Colon (tissue), 2 donors: ENCODE measurements at regions not wholly inside any gene's neighbourhood (a gene's known extent, or its start where the extent isn't known, plus 50 kb on each side); places are given as distances from the start of the nearest gene placed in this dataset.

ENCODE experiments used
- FAIRE-seq: peaks from 2 replicates; lab custom pipeline; 2012; peaks lifted over from hg19 to GRCh38; lab: Jason Lieb, UNC
- donor health status: control.
- donor health status: control.

- no peak for FAIRE-seq
Measured at GRCh38 chr15:68500363-68501258, 68.6 kb upstream of the ITGA11 start.

DNA sequence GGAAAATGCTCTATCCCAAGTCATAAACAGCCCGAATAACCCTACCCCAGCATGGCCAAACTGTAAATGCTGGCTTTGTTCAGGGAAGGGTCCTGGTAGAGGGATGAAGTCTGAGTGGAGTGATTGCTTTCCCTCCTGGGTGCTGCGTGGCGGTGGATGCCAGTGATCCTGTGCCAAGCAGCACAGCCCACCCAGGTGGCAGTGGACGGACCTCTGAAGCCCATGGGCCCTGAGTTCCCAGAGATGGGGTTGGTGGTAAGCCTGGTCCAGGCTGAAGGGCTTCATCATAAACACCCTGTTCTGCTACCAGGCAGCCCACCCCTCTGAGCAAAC is 69.3 kb upstream of the ITGA11 start:
- no peak for FAIRE-seq

- no peak for FAIRE-seq
Measured at GRCh38 chr15:68501616-68502015, 69.7 kb upstream of the ITGA11 start.

- FAIRE-seq: no peak
Measured at GRCh38 chr15:68502398-68502901, 70.5 kb upstream of the ITGA11 start.

- no peak for FAIRE-seq
Measured at GRCh38 chr15:68503213-68503612, 71.2 kb upstream of the ITGA11 start.

DNA sequence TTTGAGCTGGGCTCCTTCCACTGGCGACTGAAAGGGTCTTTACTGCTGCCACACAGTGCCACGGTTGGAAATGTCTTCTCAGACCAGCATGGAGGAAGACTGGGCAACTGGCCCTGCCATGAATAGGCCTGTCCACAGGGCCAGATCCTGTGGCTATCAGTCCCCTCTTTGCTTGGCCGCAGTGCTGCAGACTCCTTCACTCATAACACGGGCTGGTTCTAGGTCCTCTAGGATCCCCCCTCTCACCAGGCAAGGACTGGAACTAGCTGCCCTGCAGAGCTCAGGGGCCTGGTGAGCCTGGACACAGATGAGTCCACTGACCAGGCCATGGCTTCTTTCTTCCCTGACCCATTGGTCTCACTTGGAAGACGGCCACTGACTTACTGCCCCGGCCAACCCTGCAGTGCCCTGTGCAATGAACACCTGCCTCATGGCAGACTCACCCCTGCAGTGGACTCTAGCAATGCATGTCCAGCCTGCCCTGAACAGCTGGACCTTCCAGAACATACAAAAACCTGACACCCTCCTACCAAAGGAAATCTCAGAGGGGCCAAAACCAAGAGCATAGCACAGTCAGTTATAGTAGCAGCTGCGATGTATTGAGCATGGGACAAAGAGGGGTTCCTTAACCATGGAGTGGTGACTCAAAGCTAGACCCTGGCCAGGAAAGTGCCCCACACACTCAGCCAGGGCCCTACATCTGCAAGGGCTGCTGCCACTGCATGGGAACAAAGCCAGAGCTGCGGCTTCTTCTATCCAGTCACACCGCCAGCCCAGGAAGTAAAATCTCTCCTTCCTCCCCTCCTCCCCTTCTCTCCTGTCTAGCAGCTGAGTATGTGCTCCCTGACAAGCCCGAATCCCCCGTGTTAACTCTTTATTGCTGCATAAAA is 72.1 kb upstream of the ITGA11 start:
- FAIRE-seq: no peak

DNA sequence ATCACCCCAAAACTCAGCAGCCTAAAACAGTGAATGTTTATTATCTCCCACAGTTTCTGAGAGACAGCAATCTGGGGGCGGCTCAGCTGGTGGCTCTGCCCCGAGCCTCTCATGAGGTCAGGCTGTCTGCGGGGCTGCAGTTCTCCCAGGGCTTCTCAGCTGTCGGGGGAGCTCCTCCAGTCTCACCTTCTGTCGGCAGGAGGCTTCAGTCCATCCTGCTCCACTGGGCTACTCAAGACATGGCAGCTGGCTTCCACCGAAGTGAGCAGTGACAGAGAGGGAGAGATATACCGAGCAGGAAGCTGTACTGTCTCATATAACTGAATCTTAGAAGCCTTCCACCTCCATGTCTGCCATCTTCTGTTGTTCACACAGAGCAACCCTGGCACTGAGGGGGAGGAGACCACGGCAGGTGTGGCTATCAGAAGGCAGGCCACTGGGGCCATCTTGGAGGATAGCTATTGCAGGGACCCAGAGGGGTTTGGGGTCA is 72.8 kb upstream of the ITGA11 start:
- no peak for FAIRE-seq

- no peak for FAIRE-seq
Measured at GRCh38 chr15:68506071-68506470, 72.7 kb upstream of the CORO2B start.

DNA sequence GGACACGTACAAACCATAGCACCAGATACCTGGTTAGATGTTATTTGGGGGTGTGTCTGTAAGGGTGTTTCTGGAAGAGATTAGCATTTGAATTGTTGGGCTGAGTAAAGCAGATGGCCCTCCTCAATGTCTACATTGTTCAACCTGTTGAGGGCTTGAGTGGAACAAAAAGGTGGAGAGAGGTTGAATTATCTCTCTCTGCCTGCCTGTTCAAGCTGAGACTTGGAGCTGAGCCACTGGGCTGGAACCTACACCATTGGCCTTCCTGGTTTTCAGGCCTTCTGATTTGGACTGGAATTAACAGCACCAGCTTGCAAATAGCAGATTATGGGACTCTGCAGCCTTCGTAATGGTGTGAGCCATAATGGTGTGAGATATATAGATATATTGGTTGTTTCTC is 71.3 kb upstream of the CORO2B start:
- FAIRE-seq: no peak

GRCh38 chr15:68508485-68509189 is 70.2 kb upstream of the CORO2B start:
- FAIRE-seq: no peak

DNA sequence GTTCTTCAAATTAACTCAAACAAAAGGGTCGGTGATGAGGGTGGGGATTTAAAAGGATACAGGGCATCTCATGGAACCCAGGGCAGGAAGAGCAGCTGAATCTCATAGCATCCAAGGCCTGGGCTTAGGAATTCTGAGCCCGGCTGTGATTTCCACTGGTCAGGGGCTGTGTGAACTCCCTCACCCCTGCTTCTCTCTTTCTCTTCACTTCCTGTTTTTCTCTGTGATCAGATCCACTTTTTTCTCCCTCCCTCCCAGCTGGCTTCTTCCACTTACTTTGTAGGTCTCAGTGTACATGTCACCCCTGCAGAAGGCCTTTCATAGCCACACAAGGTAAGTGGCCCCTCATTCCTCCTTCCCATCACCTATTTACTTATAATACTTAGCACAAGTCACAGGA is 68.2 kb upstream of the CORO2B start:
- no peak for FAIRE-seq

DNA sequence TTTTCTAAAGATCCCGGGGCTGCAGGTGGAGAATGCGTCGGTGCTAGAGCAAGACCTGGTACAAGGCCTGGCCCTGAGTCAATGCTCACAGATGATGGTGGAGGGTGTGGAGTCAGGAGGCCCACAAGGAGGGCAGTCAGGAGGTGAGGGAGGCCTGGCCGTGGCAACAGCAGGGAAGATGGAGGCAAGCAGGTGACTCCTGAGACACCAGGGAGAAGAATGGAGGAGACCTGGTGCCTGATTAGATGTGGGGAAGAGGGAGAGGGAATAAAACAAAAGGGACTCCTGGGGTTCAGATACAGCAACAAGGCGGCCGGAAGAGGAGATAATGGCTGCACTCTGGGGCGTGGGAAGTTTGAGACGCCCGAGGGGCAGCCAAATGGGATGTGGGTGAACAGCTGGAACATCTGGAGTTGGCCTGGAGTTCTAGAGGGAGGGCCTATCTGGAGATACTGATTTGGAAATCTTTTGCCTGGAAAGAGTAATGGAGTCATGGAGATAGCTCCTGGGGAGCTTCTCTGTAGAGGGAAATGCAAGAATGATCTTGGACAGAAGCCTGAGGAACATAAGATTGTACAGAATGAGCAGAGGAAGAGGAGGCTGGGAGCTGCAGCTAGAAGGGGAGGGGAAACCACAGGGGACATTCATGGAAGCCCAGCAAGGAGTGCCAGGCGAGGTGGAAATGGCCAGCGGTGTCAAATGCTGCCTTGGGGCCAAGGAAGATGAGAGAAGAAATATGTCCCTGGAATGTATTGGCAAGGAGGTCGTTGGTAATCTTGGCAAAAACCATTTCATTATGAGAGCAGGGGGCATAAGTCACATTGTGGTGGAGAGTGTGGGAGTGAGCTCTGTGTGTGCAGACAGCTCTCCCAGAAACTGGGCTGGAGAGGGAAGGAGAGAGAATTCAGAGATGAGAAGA is 67.5 kb upstream of the CORO2B start:
- no peak for FAIRE-seq

DNA sequence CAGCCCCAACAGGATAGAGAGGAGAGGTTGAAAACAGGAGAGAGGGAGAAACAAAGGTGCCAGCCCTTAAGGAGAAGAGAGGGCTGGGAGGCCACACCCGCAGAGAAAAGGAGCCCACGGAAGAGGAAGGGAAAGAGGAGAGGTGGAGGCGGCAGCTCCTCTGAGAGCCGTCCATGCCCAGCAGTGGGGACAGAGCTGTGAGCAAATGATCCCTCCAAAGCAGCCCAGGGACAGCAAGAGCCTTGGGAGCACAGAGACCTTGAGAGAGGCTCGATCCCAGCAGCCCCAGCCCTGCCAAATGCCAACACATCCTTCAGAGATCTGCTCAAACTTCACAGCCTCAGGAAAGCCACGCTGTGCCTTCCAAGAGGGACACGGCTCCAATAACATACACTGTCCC is 66.7 kb upstream of the CORO2B start:
- FAIRE-seq: no peak

DNA sequence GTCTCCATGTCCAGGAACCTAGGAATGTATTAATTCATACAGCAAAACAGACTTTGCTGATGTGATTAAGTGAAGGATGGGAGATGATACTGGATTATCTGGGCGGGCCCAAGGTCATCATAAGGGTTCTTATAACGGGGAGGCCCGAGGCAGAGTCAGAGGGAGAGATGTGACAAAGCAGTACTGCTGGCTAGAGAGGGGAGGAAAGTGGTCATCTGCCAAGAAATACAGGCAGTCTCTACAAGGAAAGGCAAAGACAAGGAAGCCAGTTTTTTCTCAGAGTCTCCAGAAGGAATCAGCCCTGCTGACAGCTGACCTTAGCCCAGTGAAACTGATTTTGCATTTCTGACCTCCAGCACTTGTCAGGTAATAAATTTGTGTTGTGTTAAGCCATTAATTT is 66.2 kb upstream of the CORO2B start:
- no peak for FAIRE-seq

DNA sequence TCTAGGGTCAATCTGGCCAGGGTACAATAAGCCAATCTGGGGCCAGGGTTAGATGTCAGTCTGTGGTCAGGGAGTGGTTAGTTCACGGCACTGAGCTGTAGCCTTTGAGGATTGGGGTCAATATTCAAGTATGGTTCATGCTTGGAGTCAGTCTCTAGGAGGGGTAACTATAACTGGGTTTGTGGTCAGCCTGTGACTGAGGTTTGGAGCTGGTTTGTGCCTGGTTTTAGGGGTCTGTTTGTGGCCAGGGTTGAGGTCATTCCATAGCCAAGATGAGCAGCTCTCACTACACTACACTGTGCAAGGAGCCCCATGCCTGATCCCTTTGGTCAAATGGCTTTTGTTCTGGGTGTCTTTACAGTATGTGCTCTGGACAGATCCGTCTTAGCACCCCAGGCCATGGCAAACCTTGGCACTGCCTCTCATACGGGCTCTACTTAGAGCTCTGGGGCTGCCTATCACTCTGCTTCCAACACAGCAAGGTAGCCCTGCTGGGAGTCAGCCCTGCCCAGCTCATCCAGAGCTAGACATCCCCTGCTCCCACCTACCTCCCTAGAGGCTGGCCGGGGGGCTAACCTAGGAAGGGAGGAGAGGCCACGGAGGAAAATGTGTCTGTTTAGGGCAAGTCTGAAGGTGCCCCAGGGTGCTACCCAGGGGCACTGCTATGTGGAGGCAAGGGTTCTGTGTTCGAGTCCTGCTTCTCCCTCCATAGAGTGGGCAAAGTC is 63.3 kb upstream of the CORO2B start:
- no peak for FAIRE-seq

DNA sequence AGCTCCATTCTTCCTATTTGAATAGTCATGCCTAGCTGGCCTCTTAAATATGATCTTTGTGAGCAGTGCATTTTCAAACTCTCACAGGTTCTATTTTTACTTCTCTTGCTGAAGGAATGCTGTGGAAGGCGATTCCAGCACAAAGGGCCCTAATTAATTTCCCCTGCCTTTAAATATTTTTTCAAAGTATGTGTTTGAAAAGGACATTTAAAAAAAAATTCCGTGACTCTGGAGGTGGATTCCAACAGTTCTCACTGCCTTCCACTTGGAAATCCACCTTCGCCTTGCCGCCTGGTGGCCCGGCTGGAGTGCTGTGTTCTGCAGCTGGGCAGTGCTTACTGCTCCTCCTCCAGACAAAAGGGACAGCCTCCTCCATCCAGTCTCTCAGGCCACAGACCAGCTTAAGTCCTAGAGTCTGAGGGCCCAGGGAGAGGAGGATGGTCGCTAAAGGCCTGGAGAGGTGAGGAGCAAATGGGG is 61.5 kb upstream of the CORO2B start:
- FAIRE-seq: no peak

DNA sequence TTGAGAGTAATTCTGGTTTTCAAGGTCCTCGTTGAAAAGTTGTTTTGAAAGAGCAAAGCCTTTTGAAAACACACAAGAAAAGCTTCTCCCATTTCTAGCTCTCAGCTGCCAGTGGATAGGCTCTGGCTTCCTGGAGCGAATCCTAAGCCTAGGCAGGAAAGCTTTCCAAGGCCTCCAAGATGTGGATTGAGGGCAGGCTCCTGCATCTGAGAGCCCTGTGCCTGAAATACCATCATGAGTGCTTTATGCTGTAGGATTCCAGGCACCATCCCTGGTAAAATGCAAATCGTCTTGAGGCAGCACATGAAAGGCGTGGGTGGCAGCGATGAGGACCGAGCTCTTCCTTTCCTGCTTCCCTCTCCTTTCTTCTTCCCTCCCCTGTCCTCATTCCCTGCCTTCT is 60.7 kb upstream of the CORO2B start:
- no peak for FAIRE-seq

DNA sequence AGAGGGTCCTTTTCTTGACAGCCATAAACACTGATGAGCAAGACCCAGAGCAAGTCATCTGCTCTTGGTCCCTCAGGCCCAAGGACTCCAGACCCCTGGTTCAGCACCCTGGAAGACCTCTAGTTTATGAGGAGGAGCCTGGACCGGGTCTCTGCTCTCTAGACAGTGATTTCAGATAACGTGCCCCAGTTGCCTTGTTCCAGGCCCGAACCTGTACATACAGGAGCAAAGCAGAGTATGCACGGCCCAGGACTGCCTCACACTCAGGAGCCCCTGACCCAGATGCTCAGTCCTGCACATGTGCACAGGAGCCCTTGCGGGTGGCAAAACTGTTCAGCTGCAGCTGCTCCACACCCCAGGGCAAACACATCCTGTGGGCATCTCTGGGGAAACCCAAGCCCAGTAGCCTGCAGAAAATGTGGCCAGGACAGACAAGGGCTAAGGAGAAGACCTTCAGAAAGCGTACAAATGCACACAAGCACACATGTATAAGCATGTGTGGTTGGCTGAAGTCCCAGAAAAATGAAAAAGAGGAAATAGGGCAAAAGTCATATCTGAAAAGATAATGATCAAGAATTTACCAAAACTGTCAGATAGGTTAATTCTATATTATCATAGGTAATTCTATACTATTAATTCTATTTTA is 59.9 kb upstream of the CORO2B start:
- FAIRE-seq: no peak

DNA sequence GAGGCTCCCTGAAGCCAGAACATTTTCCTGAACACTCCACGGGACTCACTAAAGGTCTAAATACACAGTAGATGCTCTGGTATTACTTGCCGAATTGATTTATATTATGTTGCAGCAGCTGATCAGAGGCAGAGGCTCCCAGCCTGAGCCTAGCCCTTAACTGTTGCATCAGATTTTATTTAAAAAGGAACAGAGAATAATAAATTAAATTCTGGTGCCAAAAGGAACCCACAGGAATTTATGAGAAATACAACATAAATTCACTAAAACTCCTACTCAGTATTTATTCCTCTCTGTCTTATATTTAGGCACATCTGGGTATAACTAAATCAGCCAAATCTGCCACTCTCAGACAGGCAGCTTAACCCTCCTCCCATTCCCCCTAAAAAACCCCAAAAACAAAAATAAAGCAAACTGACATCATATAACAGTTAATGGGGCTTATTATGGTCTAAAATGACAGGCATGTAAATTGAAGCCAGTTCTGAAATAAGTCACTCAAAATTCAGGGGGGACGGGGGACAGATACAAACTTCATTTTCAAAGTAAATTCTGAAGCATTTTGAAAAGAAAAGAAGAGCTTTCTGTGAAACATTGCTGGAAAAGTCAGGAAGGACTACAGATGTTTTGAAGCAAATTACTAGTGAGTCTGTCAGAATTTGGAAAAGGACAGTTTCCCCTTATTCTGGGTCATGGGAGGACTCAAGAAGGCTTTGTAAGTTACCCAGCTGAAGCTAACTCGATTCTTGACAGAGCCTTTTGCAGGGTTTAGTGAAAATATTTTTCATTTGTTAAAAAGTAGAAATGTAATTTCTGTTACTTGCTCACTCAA is 53.8 kb upstream of the CORO2B start:
- FAIRE-seq: no peak
